GM19035 (cell line): ENCODE measurements at regions not wholly inside any gene's neighbourhood (a gene's known extent, or its start where the extent isn't known, plus 50 kb on each side); places are given as distances from the start of the nearest gene placed in this dataset.

Experiments used
- ATAC-seq: cut with Tn5 transposase; IDR thresholded peaks from one replicate; pipeline ENCODE4 v1.9.1; 2021; ENCODE audit not compliant: unreplicated experiment

DNA sequence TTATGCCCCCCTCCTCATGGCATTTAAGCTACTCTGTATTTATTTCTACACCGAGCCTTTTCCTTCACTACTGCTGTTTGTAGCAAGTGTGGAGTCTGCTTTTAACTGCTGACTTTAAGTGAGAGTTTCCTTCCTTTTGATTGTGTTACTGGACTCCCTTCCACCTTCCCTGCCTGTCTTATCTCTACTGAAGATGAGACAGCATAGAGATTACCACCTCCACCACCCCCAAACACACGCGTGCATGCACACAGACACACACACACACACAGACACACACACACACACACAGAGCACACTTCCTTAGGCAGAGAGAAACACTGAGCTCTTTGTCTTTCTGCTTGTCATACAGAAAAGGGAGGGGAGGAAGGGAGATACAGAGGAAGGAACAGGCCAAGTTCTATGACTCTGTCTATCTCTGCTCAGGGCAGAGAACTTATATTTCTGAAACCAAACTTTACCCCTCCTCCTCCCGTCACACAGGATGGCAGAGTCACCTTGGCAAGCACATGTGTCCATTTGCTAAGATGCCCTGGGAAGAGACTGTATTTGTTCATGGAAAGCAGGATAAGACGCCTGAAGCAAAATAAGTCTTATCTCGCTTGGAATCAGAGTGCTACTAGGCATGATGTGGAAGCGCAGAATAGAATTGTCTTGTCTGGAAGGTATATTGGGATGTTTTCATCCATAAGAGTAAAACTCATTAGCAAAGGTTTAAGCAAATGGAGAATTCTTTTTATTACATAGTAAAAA is 81.8 kb upstream of the CAV2 start:
- ATAC-seq = no peak

DNA sequence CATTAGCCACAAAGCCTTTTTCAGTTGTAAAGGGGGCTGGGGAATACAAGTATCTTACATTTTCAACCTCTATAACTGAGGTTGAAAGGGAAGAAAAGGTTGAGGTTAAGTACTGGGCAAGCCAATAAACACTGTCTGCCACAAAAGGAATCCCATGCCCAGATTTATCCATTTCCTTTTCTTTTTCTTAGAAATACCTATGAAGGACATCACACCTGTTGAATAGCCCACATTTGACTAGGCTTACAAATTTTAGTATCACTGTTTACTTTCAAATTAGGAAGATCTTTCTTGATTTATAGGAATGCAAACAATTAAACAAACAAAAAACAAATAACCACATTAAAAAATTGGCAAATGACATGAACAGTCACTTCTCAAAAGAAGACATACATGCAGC is 81.0 kb upstream of the CAV2 start:
- no peak for ATAC-seq

DNA sequence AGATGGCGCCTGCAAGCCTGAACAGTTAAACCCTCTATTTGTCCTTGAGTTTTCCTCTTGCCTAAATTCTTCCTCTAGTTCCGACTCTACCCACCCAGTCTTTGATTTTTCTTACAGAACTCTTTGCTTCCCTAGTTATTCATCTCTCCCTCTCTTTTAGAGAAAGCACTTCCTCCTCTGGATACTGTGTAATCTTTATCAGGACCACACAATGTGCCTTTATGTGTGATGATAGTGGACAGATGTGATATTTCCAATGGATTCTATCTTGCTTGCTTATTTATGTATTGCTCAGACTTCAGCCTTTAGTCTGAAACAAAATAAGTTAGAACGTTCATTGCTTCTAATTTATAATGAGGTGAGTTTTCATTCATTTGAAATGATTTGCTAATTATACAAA is 79.5 kb upstream of the CAV2 start:
- no peak for ATAC-seq

DNA sequence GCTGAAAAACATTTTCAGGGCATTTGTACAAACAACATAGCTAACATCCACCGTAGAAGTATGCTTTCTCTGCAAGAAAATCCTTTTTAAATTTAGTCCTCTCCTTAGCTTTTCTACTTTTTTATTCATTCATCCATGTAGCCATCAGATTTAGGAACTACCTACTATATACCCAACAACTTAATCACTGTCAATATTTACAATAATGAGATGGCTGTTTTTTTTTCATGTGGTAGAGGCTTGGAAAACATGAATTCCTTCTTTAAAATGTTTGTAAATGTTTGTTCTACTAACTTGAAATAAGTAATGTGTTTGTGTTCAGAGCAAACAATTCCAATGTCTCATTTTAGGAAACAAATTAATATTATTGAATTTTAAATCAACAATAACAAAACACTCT is 78.2 kb upstream of the CAV2 start:
- ATAC-seq = no peak

DNA sequence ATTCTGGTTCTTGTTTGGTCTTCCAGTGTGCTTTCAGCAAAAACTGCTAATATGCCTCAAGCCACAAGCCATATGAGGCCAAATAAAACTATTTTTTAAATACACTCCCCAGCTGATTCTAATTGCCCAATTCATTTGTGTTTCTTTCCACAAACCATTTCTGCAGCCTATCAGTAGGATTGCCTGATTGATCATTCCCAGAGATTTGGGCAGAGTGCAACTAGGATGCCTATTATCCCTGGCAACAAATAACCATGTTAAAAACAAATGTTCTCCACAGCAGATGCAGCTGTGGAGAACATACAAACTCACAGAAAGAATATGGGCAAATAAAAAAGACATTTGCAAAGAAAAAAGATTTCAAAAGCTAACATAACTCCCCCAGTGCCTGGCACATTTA is 76.9 kb upstream of the CAV2 start:
- no peak for ATAC-seq

DNA sequence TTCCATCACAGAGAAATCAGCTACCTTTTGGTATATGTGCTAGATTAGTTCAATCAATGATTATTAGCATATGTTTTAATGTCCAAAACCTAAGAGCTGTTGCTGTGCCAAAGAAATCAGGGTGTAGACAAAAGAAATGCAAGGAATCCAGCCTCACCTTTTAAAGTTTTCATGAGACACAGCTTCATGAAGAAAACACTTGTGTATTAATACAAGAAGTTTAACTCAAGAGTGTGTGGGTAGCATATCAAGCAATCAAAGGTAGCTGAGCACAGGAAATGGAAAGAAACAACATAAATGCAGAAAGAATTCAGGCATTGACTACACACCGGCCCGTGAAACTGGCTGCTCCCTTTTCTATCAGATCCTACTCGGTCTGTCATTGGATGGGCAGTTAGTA is 76.0 kb upstream of the CAV2 start:
- no peak for ATAC-seq

DNA sequence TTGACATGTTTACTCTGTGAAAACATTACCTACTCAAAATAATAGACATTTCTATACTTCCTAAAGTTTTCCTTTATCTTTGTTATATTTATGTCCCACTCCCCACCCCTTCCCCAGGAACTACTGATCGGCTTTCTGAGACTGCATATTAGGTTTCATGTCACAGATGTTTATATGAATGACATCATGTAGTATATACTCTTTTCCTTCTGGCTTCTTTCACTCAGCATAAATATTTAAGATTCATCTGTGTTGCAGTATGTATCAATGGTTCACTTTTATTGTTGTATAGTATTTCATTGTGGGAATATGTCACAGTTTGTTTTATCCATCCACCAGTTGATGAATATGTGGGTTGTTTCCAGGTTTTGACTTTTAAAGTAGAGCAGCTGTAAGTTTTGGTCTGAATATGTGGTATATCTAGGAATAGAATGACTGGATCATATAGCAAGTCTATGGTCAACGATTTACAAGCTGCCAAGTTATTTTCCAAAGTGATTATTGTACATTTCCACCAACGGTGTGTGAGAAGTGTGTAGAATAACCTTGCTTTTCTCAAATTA is 73.8 kb upstream of the CAV2 start:
- ATAC-seq = no peak

DNA sequence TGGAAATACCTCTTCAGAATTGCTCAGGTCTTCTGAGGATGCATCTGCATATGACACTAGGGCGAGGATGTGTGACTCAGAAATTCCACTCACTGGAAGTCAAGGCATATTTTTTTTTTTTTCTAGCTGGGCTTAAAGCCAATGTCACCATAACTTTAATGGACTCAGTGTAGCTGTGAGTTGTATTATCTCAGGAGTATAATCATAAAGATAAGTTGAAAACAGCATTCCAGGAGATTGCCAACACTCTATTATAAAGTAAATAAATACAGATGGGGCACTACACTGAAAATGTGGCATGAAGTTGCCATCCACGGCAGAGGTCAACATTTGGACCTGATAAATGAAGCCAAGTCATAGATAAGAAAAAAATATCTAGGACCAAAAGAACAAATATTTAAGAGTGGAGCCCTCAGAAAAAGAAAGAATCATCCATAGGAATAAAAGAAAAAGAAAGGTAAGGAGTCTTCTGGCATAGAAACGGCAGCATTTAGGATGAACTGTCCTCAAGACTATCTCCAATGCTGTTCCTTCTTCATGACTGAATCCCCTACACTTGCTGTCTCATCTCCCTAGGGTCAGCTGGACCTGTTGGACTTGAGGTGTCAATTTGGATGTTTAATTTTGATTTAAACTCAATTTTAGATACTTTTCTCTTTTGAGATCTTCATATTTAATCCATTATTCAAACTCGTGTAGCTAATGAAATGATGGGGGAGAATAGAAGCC is 72.9 kb upstream of the CAV2 start:
- no peak for ATAC-seq

DNA sequence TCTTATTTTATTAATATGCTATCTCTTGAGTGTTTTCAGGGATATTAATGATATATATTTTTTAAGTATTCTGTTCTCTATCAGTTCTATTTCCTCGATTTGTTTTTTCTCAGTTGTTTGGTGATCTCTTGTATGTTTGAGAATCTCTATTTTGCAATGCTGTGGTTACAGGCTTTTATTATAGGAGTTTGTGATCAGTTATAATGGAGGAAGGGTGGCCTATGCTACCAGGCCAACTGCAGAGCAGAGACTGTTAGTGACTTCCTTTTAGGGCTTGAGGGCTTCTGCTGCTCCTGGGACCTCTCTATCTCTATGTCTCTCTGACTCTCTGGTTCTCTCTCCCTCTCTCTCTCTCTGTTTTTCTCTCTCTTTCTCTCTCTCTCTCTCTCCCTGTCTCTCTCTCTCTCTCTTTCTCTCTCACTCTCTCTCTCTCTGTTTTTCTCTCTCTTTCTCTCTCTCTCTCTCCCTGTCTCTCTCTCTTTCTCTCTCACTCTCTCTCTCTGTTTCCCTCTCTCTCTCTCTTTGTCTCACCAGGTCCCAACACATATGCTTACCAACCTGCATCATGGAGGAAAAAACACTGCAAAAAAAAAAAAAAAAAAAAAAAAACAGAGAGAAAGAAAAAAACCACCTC is 69.4 kb upstream of the CAV2 start:
- no peak for ATAC-seq

DNA sequence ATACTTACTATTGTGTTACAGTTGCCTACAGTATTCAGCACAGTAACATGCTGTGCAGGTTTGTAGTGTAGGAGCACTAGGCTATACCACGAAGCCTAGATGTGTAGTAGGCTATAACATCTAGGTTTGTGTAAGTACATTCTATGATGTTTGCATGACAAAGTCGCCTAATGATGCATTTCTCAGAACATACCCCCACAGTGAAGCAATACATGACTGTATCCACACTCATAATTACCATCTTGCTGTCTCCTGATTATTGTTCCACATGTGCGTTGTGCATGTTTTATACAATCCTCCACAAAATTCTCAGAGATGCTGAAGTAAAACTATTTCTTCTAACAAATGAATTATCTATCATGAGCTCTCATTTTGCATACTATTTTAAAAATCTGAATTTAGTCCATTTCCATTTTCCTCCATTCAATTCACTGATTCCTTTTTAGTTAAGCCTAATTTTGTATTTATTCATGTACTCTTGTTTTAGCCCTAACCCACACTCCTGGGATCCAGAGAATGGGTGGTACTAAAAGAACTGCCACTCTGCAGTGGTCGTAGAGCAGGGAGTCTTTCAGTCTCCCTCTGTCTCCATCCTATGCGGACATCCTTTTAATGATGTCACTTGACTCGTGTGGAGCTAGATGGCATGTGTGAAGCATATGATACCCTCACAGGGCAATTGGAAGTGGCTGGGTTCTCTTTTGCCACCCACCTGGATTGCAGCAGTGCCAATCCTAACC is 67.6 kb upstream of the CAV2 start:
- ATAC-seq = no peak

DNA sequence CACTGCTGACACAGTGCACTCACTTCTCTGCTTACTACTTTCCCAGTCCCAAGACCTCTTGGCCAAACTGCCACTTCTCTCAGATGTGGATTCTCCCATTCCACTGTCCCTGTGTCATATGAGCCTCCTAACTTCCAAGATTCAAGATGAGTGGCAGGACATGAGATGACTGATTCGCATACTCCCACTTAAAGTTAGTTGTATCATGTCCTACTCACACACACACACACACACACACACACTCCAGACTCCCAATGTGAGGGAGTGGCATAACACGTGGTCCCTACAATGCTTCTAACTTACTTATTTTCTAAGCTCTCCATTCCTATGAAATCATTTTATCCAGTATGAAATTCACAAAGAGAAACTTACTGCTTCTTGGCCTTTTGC is 67.0 kb upstream of the CAV2 start:
- no peak for ATAC-seq

DNA sequence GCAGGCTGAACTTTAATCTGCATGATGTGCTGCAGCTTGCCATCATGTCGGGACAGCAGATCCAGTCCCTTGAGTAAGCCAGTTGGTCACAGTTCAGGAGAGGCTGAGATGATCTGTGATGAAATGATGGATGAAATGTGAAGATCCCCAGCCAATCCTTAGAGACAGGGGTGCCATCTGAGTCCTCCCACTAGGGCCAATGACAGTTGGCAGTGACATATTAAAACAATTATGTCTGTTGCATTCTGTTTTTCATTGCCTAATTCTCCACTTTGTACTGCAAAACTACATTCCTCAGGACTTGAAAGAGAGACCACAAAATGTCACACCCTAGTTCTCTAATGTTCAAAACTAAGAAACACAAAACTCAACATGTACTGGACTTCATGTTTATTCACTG is 66.3 kb upstream of the CAV2 start:
- ATAC-seq = no peak

DNA sequence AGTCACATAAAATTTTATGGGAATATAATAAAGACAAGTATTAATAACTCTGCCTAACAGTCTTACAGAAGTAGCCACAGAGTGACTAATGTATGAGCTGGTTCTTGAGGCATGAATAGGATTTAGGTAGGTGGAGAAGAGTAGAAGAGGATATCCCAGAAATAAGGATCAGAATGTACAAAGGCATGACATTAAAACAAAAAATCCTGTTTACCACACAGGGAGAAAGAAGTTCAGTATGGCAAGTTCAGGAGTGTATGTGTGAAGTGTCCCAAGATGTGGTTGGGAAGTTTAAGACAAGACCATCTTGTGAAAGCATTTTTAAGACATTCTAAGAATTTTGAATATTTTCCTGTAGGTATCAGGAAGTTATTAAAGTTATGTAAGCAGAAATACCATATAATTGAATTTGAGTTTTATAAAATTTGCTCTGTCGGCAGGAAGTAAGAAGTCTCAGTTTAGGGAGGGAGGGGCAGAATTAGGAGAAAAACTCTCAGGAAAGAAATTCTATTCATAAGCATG is 64.7 kb upstream of the CAV2 start:
- ATAC-seq = no peak

DNA sequence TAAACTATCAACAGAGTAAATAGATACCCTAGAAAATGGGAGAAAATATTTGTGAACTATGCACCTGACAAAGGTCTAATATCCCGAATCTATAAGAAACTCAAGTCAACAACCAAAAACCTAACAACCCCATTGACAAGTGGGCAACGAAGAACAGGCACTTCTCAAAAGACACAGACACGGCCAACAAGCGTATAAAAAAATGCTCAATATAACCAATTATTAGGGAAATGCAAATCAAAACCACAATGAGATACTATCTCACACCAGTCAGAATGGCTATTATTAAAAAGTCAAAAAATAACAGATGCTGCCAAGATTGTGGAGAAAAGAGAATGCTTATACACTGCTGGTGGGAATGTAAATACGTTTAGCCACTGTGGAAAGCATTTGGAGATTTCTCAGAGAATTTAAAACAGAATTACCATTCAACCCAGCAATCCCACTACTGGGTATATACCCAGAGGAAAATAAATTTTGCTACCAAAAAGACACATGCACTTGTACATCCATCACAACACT is 63.2 kb upstream of the CAV2 start:
- no peak for ATAC-seq

DNA sequence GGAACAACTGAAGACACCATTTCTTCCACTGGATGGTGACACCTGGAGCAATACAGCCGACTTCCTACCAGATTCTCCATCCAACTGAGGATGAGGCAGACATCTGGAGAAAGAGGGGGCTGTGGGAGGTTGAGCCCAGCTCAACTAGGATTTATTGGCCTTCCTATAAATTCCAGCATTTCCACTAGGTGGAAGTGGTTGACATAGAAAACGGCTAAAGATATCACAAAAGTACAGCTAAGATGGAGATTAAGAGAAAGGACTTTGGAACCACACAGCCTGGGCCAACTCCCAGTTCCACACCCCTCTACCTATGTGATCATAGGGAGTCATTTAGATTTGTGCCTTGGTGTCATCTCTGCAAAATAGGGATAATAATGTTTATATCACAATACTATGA is 61.3 kb upstream of the CAV2 start:
- ATAC-seq = no peak

DNA sequence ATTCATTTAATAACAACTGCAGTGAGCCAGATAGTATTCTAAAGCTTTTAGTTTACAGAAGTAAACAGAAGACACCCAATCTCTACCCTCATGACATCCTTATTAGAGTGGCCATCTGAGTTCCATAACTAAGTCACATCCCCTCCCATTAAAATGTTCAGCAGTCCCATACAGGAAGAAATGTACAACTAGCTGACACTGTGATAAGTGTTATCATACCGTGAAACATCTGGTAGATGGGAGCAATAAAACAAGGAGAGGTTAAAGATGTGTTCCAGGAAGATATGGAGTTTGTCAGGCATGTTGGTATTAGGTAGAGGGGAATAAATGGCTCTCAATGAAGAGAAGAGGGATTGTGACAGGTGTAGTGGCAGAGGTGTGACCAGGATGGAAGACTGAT is 60.5 kb upstream of the CAV2 start:
- ATAC-seq = no peak

DNA sequence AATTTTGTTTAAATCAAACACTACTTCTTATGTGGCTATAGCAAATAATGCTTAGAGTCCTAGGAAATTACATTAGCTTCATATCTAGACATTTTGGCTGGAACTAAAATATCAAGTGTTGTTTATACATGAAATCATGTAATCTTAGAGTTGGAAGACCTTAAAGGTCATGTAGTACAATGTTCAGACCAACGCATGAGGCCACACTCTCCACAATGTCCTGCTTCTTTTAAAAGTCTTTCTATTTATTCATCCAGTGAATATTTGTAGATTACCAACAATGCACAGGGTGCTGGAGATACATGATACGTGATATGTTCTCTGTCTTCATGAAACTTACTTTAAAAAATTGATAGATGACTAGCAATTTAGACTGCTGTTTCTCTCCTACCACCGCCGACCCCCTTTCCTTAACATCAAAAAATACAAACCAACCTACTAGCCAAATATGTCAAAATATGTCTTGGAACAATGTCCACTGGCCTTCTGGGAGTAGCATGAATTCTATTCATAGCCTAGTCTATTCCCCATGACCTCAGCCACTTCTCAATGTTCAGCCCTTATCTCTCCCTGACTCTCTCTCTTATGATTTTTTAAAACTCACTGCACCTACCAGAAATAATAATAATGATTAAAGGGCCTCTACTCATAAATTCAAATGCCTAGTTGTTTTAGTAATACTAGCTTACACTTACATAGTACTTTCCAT is 59.5 kb upstream of the CAV2 start:
- ATAC-seq = no peak

DNA sequence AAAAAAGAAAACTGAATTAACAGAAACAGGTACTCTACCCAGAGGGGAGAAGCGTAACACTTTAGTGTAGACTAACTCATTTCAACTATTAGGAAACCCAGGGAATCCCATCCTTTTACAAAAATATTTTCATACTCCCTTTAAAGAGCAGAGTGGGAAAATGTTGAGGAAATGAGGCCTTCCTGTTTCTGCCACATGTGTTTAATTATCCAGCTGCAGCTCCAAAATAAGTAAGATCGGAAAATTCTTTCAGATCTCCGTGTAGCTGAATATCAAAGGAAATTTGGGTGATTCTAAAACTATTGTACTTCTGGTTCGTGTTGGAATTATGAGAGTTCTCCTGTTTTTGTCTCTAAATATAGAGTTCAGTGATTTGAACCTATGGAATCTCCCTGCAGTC is 58.0 kb upstream of the CAV2 start:
- ATAC-seq = no peak

DNA sequence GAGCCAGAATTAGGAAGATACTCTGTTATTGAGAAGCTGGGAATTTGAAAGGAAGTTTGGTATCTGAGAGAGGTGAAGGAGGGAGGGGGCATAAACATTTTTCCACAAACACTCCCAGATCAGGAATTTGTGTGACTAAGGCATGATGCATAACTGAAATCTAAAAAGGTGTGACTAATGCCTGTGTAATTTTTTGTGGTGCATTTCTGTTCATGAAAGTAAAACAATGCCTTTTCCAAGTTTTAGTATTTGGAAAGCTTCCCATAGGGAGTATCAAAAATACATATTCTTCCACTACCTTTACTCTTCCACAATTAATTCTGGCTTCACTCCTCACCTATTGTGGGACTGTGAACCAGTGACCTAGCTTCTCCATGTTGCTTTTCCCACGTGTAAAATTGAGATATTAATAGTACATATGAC is 56.4 kb upstream of the CAV2 start:
- ATAC-seq = no peak

DNA sequence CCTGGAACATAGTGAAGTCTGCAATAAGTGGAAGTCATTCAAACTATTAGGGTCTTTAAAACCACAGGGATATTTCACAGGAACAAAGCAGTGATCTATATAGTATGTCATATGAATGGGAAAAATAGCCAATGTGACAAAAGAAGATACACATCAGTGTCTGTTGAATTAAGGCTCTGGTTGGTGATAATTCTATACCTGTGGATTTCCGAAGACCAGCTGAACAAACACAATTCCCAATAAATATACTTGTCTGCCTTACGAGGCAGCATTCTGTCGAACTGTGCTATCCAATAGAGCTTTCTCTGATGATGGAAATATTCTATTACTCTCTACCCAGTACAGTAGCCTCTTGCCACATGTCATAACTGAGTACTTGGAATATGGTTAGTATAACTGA is 55.9 kb upstream of the CAV2 start:
- no peak for ATAC-seq
